PC-9 (cell line): ENCODE measurements at regions not wholly inside any gene's neighbourhood (a gene's known extent, or its start where the extent isn't known, plus 50 kb on each side); places are given as distances from the start of the nearest gene placed in this dataset.

Experiments
- BruUV-seq: library from RNA; stranded (reverse); fragments of 400-500 nt; replicated peaks from 2 replicates; lab custom pipeline; 2021; lab: Mats Ljungman, UMichigan
- CTCF ChIA-PET: fragments of 300-600 bp; sonication (Branson Sonifier 250); formaldehyde crosslinking; loops from one replicate; lab custom pipeline; 2022; ENCODE audit warnings: antibody characterized with exemption; lab: Charles Lee
- POLR2A ChIA-PET: fragments of 300-600 bp; sonication (Branson Sonifier 250); formaldehyde crosslinking; loops from one replicate; lab custom pipeline; 2022; ENCODE audit warnings: antibody characterized with exemption; ENCODE audit not compliant: unreplicated experiment; lab: Charles Lee
- DNase-seq, 2 experiments: peaks; one replicate each; pipeline versions ENCODE4 v3.0.0 to v3.0.0-alpha.2; 2015 to 2022; ENCODE audit warnings: mixed read lengths in 1 of 2
- H2AFZ ChIP-seq: fragments of 200-600 bp; sonication (generic); 2 replicates; pipeline ENCODE4 v1.8.1; 2017; ENCODE audit warnings: antibody characterized with exemption
- H3F3A ChIP-seq: fragments of 200-600 bp; sonication (generic); 2 replicates; pipeline ENCODE4 v1.8.1; 2017; ENCODE audit warnings: antibody characterized with exemption, mild to moderate bottlenecking, low read depth; ENCODE audit not compliant: insufficient read depth
- H3K27ac ChIP-seq: fragments of 200-600 bp; sonication (generic); 2 replicates; pipeline ENCODE4 v1.6.1; 2016; ENCODE audit warnings: mixed run types
- H3K27me3 ChIP-seq: fragments of 200-600 bp; sonication (generic); 2 replicates; pipeline ENCODE4 v1.6.1; 2016; ENCODE audit warnings: low read depth, mixed run types; ENCODE audit not compliant: insufficient read depth
- H3K36me3 ChIP-seq: fragments of 200-600 bp; sonication (generic); 2 replicates; pipeline ENCODE4 v1.6.1; 2016; ENCODE audit warnings: low read depth, mixed run types
- H3K4me1 ChIP-seq: fragments of 200-600 bp; sonication (generic); replicated peaks from 2 replicates; pipeline ENCODE4 v1.6.1; 2016; ENCODE audit warnings: mixed run types; ENCODE audit not compliant: insufficient read depth
- H3K4me2 ChIP-seq: fragments of 200-600 bp; sonication (generic); 2 replicates; pipeline ENCODE4 v1.6.1; 2017; ENCODE audit warnings: mixed run types
- H3K4me3 ChIP-seq: fragments of 200-600 bp; sonication (generic); 2 replicates; pipeline ENCODE4 v1.6.1; 2016; ENCODE audit warnings: mixed run types
- H3K79me2 ChIP-seq: fragments of 200-600 bp; sonication (generic); 2 replicates; pipeline ENCODE4 v1.6.1; 2017; ENCODE audit warnings: low read depth, mixed run types
- H3K9me2 ChIP-seq: fragments of 200-600 bp; sonication (generic); 2 replicates; pipeline ENCODE4 v1.8.1; 2017; ENCODE audit warnings: mild to moderate bottlenecking; ENCODE audit not compliant: insufficient read depth
- H3K9me3 ChIP-seq: fragments of 200-600 bp; sonication (generic); 2 replicates; pipeline ENCODE4 v1.8.1; 2016; ENCODE audit warnings: low read depth; ENCODE audit not compliant: insufficient read depth
- H4K20me1 ChIP-seq: fragments of 200-600 bp; sonication (generic); 2 replicates; pipeline ENCODE4 v1.8.1; 2017; ENCODE audit not compliant: insufficient read depth
- EZH2 ChIP-seq: fragments of 200-600 bp; sonication (generic); IDR thresholded peaks from 2 replicates; pipeline ENCODE4 v1.8.0; 2017; ENCODE audit warnings: antibody characterized with exemption, low read depth
- intact Hi-C: fragments of 100-400 bp; cut with micrococcal nuclease; formaldehyde crosslinking; loops from one replicate; pipeline ENCODE4 v1.10.0; 2022; ENCODE audit not compliant: unreplicated experiment
- TF ChIP-seq, protein P1 (sequence below): fragments of 200-600 bp; sonication (generic); conservative IDR thresholded peaks from 2 replicates; pipeline ENCODE4 v1.6.1; 2017; ENCODE audit warnings: mixed run types, antibody characterized with exemption, mild to moderate bottlenecking, moderate library complexity

DNA sequence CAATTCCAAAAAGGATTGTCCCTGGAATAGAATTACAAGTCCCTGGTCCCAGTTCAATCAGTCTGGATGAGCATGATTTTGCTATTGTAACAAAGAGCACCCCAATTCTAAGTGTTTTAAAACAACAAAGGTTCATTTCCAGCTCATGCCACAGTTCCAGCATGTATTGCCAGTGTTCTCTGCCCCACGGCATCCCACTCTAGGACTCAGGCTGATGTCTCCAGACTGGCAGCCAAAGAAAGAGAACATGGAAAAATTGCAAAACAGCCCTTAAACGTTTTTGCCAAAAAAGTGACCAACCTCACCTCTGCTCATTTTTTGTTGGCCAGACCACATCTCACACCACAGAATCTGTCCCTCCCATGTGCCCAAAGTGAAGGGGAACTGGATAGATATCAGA is 116.0 kb upstream of the PLXNC1 start:
- H3K4me1 ChIP-seq = no peaks in the 10 kb centered on the region
- H3K36me3 ChIP-seq = no peaks in the 10 kb centered on the region
- TF ChIP-seq, protein P1, sequence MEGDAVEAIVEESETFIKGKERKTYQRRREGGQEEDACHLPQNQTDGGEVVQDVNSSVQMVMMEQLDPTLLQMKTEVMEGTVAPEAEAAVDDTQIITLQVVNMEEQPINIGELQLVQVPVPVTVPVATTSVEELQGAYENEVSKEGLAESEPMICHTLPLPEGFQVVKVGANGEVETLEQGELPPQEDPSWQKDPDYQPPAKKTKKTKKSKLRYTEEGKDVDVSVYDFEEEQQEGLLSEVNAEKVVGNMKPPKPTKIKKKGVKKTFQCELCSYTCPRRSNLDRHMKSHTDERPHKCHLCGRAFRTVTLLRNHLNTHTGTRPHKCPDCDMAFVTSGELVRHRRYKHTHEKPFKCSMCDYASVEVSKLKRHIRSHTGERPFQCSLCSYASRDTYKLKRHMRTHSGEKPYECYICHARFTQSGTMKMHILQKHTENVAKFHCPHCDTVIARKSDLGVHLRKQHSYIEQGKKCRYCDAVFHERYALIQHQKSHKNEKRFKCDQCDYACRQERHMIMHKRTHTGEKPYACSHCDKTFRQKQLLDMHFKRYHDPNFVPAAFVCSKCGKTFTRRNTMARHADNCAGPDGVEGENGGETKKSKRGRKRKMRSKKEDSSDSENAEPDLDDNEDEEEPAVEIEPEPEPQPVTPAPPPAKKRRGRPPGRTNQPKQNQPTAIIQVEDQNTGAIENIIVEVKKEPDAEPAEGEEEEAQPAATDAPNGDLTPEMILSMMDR = no peak
- no peak for TF ChIP-seq EZH2
- H3K27ac ChIP-seq = no peak overlapping the region
- H3K79me2 ChIP-seq = no peaks in the 10 kb centered on the region
- no peak overlapping the region for H2AFZ ChIP-seq
- intact Hi-C loops = no loop called here
- 0 out of 2 replicates have a peak, but pooled peaks cover 7% of the 10 kb centered on the region for H3K9me3 ChIP-seq
- no peak overlapping the region for H3K4me2 ChIP-seq
- H4K20me1 ChIP-seq = no peaks in the 10 kb centered on the region
- BruUV-seq = no TSS peak
- no peaks in the 10 kb centered on the region for H3K9me2 ChIP-seq
- peaks cover 9% of the 10 kb centered on the region; the same call in 1 of the 2 replicates for H3K27me3 ChIP-seq
- POLR2A ChIA-PET = no interaction called here
- H3K4me3 ChIP-seq = no peak overlapping the region
- H3F3A ChIP-seq = no peaks in the 10 kb centered on the region
- no peak for DNase-seq
- CTCF ChIA-PET = no interaction called here

DNA sequence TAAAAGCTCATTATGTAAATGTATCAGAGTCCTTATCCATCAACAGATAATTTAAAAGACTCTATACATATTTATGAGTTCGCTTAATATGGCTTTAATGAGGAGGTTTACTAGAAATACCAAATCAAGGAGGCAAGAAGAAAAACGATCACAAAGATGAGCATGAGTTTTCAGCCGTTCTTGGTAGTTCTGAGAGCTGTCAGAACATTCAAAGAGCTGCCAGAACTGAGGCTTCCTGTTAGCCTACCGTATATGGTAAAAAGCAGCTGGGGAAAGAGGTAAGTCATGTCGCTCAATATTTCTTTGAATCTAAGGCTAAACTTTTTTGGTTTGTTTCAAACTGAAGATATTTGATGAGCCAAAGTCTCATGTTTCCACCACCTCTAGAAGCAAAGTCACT is 115.3 kb upstream of the PLXNC1 start:
- Histone ChIP-seq H2AFZ (no peak overlapping the region), H3K79me2 (no peaks in the 10 kb centered on the region), H3K9me2 (no peaks in the 10 kb centered on the region), H4K20me1 (no peaks in the 10 kb centered on the region), H3K9me3 (0 out of 2 replicates have a peak, but pooled peaks cover 7% of the 10 kb centered on the region), H3K27ac (no peak overlapping the region), H3K27me3 (peaks cover 9% of the 10 kb centered on the region; the same call in 1 of the 2 replicates), H3K36me3 (no peaks in the 10 kb centered on the region), H3K4me3 (no peak overlapping the region), H3K4me1 (no peaks in the 10 kb centered on the region), H3K4me2 (no peak overlapping the region), H3F3A (no peaks in the 10 kb centered on the region)
- TF ChIP-seq, protein P1 = no peak
- TF ChIP-seq EZH2 = no peak
- intact Hi-C loops = no loop called here
- BruUV-seq = no TSS peak
- CTCF ChIA-PET = no interaction called here
- DNase-seq = no peak
- POLR2A ChIA-PET = no interaction called here

DNA sequence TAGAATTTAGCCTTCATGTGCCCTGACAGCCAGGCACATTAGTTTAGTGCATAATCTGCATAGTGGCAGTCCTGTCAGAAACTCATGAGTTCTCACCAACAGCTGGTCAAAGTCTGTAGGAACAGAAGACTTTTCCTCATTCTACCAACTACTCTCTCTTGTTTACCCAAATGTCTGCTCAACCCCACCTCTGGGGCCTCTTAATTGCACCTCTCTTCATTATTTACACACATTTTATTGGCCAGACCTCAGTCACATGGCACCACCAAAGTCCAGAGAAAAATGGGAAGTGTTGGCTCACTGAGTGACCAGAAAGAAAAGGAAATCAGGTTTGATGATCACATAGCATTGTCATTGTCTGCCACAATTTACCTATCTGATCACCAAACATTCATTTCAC is 114.6 kb upstream of the PLXNC1 start:
- no TSS peak for BruUV-seq
- Histone ChIP-seq H3K79me2 (no peaks in the 10 kb centered on the region), H3K4me2 (no peak overlapping the region), H3F3A (no peaks in the 10 kb centered on the region), H4K20me1 (no peaks in the 10 kb centered on the region), H3K4me3 (no peak overlapping the region), H3K9me2 (no peaks in the 10 kb centered on the region), H3K9me3 (0 out of 2 replicates have a peak, but pooled peaks cover 7% of the 10 kb centered on the region), H3K36me3 (no peaks in the 10 kb centered on the region), H3K27me3 (peaks cover 9% of the 10 kb centered on the region; the same call in 1 of the 2 replicates), H3K4me1 (no peaks in the 10 kb centered on the region), H2AFZ (no peak overlapping the region), H3K27ac (no peak overlapping the region)
- TF ChIP-seq, protein P1 = no peak
- no peak for TF ChIP-seq EZH2
- intact Hi-C loops = no loop called here
- DNase-seq = no peak
- ChIA-PET POLR2A (no interaction called here), CTCF (no interaction called here)
